Activated CD4-positive, alpha-beta T cell treated with anti-CD3 and anti-CD28 coated beads, Interleukin-2, amount 10 ng/mL, durations not matched to agents 24 days and 14 days (primary cell): ENCODE measurements at regions not wholly inside any gene's neighbourhood (a gene's known extent, or its start where the extent isn't known, plus 50 kb on each side); places are given as distances from the start of the nearest gene placed in this dataset.
"Not testable (repeated sequence)": the region's sequence is repeated elsewhere in the genome, so short reads cannot be mapped to it uniquely, and the experiment has no call there.

ENCODE experiments used
- DNase-seq: peaks from one replicate; pipeline ENCODE4 v3.0.0; 2022
- H3K27ac Mint-ChIP-seq: one replicate; pipeline ENCODE4 v1.8.0; 2022; ENCODE audit warnings: mild to moderate bottlenecking, mixed read lengths
- H3K27me3 Mint-ChIP-seq: one replicate; pipeline ENCODE4 v1.8.0; 2022; ENCODE audit warnings: mixed read lengths
- H3K36me3 Mint-ChIP-seq: one replicate; pipeline ENCODE4 v1.8.0; 2022; ENCODE audit warnings: low read depth, mild to moderate bottlenecking, mixed read lengths
- H3K4me1 Mint-ChIP-seq: one replicate; pipeline ENCODE4 v1.8.0; 2021; ENCODE audit warnings: mixed read lengths
- H3K4me3 Mint-ChIP-seq: one replicate; pipeline ENCODE4 v1.8.0; 2022; ENCODE audit warnings: mild to moderate bottlenecking, moderate library complexity, mixed read lengths
- H3K9me3 Mint-ChIP-seq: one replicate; pipeline ENCODE4 v1.8.0; 2021; ENCODE audit warnings: mixed read lengths
- intact Hi-C: fragments of 100-400 bp; cut with micrococcal nuclease; formaldehyde crosslinking; loops from one replicate; pipeline ENCODE4 v1.15.1; 2023

DNA sequence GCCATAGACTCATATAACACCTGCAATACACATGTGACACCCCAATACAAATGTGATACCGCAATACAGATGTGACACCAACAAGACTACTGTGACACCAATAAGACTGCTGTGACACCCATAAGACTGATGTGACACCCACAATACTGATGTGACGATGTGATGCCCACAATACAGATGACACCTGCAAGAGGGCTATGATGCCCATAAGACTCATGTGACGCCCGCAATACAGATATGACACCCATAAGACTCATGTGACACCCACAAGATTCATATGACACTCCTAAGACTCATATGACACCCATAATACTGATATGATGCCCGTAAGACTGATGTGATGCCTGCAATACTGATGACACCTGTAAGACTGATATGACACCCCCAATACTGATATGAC is 113.0 kb downstream of the MRPL57 start:
- no peak overlapping the region for H3K27ac Mint-ChIP-seq
- peaks cover 6% of the 10 kb centered on the region for H3K9me3 Mint-ChIP-seq
- H3K36me3 Mint-ChIP-seq = no peaks in the 10 kb centered on the region
- peaks cover 14% of the 10 kb centered on the region for H3K27me3 Mint-ChIP-seq
- DNase-seq = no peak
- no peak overlapping the region for H3K4me3 Mint-ChIP-seq
- H3K4me1 Mint-ChIP-seq = peaks cover 2% of the 10 kb centered on the region
- intact Hi-C loops = no loop called here

DNA sequence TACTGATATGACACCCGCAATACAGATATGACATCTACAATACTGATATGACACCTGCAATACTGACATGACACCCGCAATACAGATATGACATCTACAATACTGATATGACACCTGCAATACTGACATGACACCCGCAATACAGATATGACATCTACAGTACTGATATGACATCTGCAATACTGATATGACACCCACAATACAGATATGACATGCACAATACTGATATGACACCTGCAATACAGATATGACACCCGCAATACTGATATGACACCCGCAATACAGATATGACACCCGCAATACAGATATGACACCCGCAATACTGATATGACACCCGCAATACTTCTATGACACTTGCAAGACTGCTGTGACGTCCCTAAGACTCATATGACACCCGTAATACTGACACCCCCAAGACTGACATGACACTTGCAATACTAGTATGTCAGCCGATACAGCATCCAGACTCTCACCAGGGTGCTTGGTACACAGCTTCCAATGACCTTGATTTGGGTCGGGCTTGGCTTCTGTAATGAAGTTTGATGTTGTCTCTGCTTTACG is 114.1 kb downstream of the MRPL57 start:
- H3K27me3 Mint-ChIP-seq, H3K4me1 Mint-ChIP-seq, intact Hi-C loops, H3K36me3 Mint-ChIP-seq, H3K4me3 Mint-ChIP-seq, H3K9me3 Mint-ChIP-seq: not testable (repeated sequence)
- peak; percentile 41 for DNase-seq
- H3K27ac Mint-ChIP-seq = peak overlapping the region; percentile 22

DNA sequence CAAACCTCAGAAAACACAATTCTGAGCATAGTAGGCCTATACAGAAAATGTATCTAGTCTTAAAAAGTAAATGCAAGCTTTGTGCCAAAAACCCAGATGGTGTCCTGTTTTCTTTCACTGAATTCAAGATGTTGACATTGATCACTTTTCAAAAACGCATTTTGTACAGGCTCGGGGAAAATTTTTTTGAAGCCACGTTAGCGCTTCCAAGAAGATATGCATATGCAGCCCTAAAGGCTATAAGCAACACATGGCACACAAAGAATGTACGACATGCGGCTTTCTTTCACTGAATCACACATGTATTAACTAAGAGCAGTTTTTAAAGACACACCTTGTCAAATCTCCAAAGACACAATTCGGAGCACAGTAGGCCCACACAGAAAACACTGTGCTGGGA is 115.4 kb downstream of the MRPL57 start:
- no peak for DNase-seq
- no peak overlapping the region for H3K4me3 Mint-ChIP-seq
- peaks cover 6% of the 10 kb centered on the region for H3K9me3 Mint-ChIP-seq
- intact Hi-C loops = no loop called here
- peaks cover 1% of the 10 kb centered on the region for H3K27me3 Mint-ChIP-seq
- no peak overlapping the region for H3K27ac Mint-ChIP-seq
- H3K4me1 Mint-ChIP-seq = peaks cover 2% of the 10 kb centered on the region
- H3K36me3 Mint-ChIP-seq = no peaks in the 10 kb centered on the region

DNA sequence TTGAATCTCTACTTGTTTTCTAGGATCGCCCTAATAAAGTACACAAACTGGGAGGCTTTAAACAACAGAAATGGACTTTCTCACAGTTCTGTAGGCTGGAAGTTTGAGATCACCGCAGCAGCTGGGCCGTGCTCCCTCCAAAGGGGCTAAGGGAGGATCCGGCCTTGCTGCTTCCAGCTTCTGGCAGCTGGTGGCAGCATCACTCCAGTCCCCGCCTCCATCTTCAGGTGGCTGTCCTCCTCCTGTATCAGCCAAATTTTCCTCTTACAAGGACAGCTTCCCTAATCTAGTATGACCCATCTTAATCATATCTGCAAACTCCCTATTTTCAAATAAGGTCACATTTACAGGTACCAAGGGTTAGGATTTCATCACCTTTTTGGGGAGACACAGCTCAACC is 120.5 kb downstream of the MRPL57 start:
- not testable (repeated sequence) for H3K27me3 Mint-ChIP-seq, H3K9me3 Mint-ChIP-seq, H3K36me3 Mint-ChIP-seq
- H3K4me3 Mint-ChIP-seq = peak overlapping the region; percentile 95
- intact Hi-C loops = loop anchor here (1.0 to 5.0 kb wide), 2 partner anchors 180 to 185 kb away; no protein-coding TSS in a partner anchor
- H3K4me1 Mint-ChIP-seq = peaks cover 24% of the 10 kb centered on the region
- peak; percentile 78 for DNase-seq
- H3K27ac Mint-ChIP-seq = peak overlapping the region; percentile 92

DNA sequence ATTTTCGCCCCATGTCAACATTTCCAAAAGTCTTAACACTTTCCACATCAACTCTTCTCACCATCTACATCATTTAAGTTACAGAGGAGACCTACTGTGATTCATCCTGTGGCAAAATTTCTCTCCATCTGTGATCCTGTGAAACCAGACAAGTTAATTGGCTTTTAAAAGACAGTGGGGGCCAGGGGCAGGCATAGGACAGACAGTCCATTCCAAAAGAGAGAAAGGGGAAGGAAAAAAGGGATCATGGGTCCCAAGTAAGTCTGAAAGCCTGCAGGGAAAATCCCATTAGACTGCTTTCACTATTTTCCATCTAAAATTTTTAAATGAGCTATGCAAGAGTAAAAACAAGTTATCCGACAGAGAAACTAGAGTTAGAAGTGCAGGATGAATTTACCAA is 121.0 kb downstream of the MRPL57 start:
- H3K27me3 Mint-ChIP-seq = peaks cover 1% of the 10 kb centered on the region

DNA sequence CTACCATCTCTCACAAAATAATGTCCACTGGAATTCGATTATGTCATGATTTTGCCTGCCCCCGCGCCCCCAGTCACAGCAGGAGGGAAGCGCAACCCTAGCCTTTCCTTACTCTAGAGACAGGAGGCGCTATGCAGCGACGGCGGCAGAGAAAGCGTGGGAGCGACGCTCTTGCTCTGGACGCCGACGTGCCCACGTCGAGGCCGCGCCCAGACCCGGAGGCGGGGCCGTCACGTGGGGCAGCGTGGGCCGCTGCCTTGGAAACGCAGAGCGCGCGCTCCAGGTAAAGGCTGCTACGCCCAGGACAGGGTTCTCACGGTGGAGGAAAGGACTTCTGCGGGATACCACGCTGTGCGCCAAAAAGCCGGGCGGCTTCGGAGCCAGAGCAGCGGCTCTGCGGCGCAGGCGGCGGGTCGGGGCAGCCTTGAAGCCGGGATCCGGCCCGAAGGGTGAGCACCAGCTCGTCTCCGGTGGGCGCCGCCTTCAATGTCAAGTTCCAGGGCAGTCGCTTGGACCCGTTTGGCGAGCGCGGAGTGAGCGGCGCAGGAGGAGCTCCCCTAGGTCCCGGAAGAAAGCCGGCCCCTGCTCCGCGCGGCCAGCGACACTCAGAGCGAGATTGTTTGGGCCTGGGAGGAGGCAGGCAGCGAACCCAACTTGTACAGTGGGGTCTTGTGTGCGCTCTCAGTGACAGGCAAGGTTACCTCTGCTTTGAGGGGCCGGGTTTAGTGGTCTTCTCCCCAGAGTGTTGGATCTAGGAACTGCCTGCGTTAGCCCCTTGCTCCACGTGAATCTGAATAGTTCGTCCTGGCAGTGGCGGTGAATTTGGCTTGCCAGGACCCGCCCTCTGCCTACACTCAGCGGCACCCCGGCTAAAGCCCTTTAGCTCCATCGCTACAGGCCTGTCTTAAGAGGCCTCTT is 121.7 kb downstream of the MRPL57 start:
- Mint-ChIP-seq H3K27me3 (no peaks in the 10 kb centered on the region), H3K9me3 (no peaks in the 10 kb centered on the region), H3K27ac (peak overlapping the region; percentile 92), H3K36me3 (peaks cover 6% of the 10 kb centered on the region), H3K4me3 (peak overlapping the region; percentile 95), H3K4me1 (peaks cover 26% of the 10 kb centered on the region)
- peak; percentile 96 for DNase-seq
- intact Hi-C loops = loop anchor here (1.0 to 5.0 kb wide), 8 partner anchors 18 to 355 kb away; partner anchors contain the start of genes MICU2, MRPL57 and SKA3

More for the DNA sequence above, 121.0 kb downstream of the MRPL57 start:
- intact Hi-C loops = loop anchor here (1.0 to 5.0 kb wide), 2 partner anchors 180 to 185 kb away; no protein-coding TSS in a partner anchor
- H3K9me3 Mint-ChIP-seq = no peaks in the 10 kb centered on the region
- peak overlapping the region; percentile 92 for H3K27ac Mint-ChIP-seq
- H3K36me3 Mint-ChIP-seq = peaks cover 1% of the 10 kb centered on the region
- peaks cover 25% of the 10 kb centered on the region for H3K4me1 Mint-ChIP-seq
- DNase-seq = peak; percentile 63
- H3K4me3 Mint-ChIP-seq = peak overlapping the region; percentile 95

DNA sequence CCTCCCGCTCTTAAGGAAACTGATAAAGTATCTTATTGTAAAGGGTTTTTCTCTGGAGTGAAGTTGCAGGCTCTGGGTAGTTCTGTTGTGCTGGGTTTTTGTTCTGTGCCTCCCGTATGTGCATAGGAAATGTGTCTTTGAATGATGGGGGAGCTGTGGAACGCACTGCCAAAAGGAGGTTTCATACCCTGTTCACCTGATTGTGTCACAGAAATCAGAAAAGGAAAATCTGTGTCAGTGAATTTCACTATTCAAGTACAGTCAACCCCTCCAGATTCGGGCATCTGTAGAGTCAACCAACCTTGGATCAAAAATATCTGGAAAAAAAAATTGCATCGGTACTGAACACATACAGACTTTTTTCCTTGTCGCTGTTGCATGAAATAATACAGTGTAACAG is 127.8 kb downstream of the MRPL57 start:
- peak overlapping the region; percentile 65 for H3K27ac Mint-ChIP-seq
- peaks cover 22% of the 10 kb centered on the region for H3K36me3 Mint-ChIP-seq
- no peaks in the 10 kb centered on the region for H3K27me3 Mint-ChIP-seq
- DNase-seq = no peak
- intact Hi-C loops = no loop called here
- peaks cover 18% of the 10 kb centered on the region for H3K4me1 Mint-ChIP-seq
- H3K9me3 Mint-ChIP-seq = no peaks in the 10 kb centered on the region
- H3K4me3 Mint-ChIP-seq = no peak overlapping the region

DNA sequence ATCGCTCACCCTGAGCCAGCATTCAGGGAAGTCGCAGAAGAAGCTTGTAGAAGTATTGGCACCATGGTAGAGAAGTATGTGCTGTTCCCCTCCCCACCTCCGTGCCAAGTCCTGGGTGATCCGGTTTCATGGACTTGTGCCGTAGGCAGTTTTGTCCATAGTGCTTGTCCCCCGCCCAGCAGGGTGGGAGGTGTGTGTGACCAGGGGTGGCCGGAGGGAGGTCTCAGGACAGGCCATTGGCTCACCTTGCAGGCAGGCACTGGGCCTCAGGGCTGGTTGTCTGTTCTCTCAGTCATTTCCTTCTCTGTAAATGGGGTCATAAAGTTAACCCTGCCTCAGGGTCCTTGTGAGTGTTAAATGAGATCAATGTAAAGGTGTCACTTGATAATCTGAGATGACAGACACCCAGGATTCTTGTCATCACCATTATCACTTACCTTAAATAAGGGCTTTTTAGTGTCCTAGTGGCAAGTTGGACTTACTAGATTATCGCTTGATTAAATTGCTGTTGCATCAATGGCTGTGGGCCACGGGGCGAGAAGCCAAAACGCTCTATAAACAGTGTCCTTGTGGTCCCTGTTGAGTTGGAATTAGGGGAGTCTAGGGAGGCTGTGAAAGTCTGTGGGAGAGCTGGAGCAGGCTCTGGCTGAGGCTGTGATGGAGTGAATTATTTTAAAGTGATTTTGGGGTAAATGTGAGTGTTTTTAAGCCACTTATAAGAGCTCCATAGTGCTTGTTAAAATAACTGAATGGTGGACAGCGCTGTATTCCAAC is 130.0 kb downstream of the MRPL57 start:
- H3K4me3 Mint-ChIP-seq, intact Hi-C loops, H3K9me3 Mint-ChIP-seq, H3K27me3 Mint-ChIP-seq, DNase-seq, H3K27ac Mint-ChIP-seq: not testable (repeated sequence)
- Mint-ChIP-seq H3K4me1 (peaks cover 21% of the 10 kb centered on the region), H3K36me3 (peaks cover 31% of the 10 kb centered on the region)

DNA sequence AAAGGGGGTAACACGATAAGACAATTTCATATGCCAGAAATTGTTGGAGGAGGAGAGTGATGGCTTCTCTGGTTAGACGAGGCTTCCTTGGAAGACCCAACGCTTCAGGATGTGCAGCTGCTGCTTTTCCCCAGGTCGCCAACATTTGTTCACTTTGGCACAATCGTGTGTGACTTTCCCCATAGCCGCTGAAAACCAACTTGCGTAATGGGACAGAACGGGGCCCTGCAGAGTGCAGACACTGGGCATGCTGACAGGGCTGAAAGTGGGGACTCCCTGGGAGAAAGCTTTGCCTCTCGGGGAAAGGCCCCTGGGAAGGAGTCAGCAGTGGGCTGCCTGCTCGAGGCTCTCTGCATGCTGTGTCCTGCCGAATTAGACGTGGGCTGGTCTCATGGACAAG is 130.7 kb downstream of the MRPL57 start:
- H3K4me3 Mint-ChIP-seq, H3K9me3 Mint-ChIP-seq, intact Hi-C loops, DNase-seq, H3K27me3 Mint-ChIP-seq, H3K27ac Mint-ChIP-seq: not testable (repeated sequence)
- H3K4me1 Mint-ChIP-seq = peaks cover 21% of the 10 kb centered on the region
- H3K36me3 Mint-ChIP-seq = peaks cover 37% of the 10 kb centered on the region

DNA sequence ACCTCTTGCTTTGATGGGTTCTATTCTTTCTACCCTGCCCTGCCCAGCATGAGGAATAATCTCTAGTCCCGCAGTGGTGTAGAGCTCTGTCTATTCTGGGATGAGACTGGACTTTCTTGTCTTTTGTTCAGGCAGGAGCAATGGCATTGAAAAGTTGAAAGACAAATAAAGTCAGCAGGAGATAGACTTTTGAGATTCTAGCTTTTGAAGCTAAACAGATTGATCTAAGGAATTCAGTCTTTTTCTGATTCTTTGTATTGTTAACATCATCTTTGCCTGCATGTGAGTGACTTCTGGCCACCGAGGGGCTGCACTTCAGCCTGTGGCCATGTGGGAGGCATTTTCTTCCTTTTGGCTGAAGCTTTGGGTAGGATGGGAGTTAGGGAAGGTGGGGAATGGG is 132.4 kb downstream of the MRPL57 start:
- Mint-ChIP-seq H3K36me3 (peaks cover 31% of the 10 kb centered on the region), H3K4me3 (no peak overlapping the region), H3K4me1 (peaks cover 18% of the 10 kb centered on the region), H3K9me3 (peaks cover 3% of the 10 kb centered on the region), H3K27ac (no peak overlapping the region), H3K27me3 (no peaks in the 10 kb centered on the region)
- intact Hi-C loops = no loop called here
- no peak for DNase-seq

DNA sequence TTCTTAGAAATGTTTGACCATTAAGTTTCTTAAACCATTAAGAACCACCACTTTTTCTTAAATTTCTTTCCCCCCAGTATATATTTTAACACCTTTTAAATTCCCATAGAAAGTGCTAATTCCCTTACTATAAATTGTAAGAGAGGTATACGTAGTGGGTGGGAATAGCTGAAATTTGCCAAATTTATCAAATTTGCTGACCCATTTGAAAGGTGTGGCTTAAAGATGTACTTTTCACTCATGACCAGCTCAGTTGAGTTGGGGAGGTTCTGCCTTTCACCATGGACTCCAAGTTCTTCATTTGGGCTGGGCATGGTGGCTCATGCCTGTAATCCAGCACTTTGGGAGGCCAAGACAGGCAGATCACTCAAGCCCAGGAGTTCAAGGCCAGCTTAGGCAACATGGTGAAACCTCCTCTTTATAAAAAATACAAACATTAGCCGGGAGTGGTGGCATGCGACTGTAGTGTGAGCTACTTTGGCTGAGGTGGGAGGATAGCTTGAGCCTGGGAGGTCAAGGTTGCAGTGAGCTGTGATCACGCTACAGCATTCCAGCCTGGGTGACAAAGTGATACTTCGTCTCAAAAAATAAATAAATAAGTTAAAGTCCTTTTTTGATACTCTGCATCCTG is 133.2 kb downstream of the MRPL57 start:
- peaks cover 3% of the 10 kb centered on the region for H3K9me3 Mint-ChIP-seq
- H3K36me3 Mint-ChIP-seq = peaks cover 26% of the 10 kb centered on the region
- peaks cover 12% of the 10 kb centered on the region for H3K4me1 Mint-ChIP-seq
- H3K4me3 Mint-ChIP-seq = no peak overlapping the region
- intact Hi-C loops = no loop called here
- H3K27me3 Mint-ChIP-seq = no peaks in the 10 kb centered on the region
- no peak overlapping the region for H3K27ac Mint-ChIP-seq
- no peak for DNase-seq

DNA sequence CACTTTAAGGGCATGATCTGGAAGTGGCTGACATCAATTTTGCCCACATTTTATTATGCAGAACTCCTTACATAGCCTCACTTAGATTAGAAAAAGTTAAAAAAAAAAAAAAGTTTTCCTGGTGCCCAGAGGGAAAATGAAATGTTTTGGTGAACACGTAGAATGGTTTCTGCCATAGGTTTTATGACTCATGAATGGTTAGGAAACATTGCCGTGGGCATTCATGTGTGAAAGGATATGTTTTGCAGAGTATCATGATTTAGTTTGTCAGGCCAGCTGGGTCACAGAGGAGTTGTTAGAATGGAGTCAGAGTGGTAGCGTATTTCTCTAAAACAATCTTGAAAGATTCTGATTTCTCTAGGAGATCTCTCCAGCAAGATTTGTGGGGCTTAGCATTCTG is 133.8 kb downstream of the MRPL57 start:
- H3K9me3 Mint-ChIP-seq = peaks cover 3% of the 10 kb centered on the region
- no peak for DNase-seq
- H3K4me3 Mint-ChIP-seq = no peak overlapping the region
- H3K27me3 Mint-ChIP-seq = no peaks in the 10 kb centered on the region
- H3K36me3 Mint-ChIP-seq = peaks cover 25% of the 10 kb centered on the region
- peak overlapping the region; percentile 7 for H3K27ac Mint-ChIP-seq
- peaks cover 15% of the 10 kb centered on the region for H3K4me1 Mint-ChIP-seq
- intact Hi-C loops = no loop called here

DNA sequence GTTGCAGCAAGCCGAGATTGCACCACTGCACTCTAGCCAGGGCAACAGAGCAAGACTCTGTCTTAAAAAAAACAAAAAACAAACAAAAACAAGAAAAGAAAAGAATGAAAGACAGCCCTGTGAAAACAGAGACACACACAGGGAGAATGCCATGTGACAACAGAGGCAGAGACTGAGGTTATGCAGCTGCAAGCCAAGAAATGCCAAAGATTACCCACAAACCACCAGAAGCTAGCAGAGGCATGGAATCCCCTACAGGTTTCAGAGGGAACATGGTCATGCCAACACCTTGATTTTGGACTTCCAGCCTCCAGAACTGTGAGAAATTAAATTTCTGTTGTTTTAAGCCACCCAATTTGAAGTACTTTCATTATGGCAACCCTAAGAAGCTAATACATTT is 138.5 kb downstream of the MRPL57 start:
- DNase-seq, H3K4me3 Mint-ChIP-seq, intact Hi-C loops, H3K27me3 Mint-ChIP-seq, H3K27ac Mint-ChIP-seq: not testable (repeated sequence)
- peaks cover 21% of the 10 kb centered on the region for H3K4me1 Mint-ChIP-seq
- H3K9me3 Mint-ChIP-seq = peaks cover 11% of the 10 kb centered on the region
- H3K36me3 Mint-ChIP-seq = peaks cover 33% of the 10 kb centered on the region
